ENCODE measurements at regions not wholly inside any gene's neighbourhood (a gene's known extent, or its start where the extent isn't known, plus 50 kb on each side); places are given as distances from the start of the nearest gene placed in this dataset.

DNA sequence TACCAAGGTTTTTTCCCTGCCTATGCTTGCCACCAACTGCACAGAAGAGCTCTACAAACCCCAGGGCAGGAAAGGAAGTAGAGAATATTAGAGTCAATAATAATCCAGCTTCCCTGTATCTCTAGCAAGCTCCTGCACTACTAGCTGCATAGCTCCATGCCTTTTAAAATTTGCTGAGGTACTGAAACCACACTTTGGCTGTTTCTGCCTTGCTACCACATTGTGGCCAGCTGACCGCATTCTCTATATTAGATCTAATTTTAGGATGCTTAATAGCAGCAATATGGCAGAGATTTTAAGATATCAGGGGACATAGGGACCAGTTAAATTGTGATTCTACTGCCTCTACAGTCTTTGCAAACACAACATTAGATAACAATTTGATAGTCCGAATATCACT, 534.6 kb downstream of the MBD2 start:
- DNase-seq (ENCODE audit: extremely low read depth, low read depth), result no peak
- no peak overlapping the region for H3K4me3 ChIP-seq (replicated peaks; ENCODE audit: low read depth, low read length)
- TF ChIP-seq, protein P1, sequence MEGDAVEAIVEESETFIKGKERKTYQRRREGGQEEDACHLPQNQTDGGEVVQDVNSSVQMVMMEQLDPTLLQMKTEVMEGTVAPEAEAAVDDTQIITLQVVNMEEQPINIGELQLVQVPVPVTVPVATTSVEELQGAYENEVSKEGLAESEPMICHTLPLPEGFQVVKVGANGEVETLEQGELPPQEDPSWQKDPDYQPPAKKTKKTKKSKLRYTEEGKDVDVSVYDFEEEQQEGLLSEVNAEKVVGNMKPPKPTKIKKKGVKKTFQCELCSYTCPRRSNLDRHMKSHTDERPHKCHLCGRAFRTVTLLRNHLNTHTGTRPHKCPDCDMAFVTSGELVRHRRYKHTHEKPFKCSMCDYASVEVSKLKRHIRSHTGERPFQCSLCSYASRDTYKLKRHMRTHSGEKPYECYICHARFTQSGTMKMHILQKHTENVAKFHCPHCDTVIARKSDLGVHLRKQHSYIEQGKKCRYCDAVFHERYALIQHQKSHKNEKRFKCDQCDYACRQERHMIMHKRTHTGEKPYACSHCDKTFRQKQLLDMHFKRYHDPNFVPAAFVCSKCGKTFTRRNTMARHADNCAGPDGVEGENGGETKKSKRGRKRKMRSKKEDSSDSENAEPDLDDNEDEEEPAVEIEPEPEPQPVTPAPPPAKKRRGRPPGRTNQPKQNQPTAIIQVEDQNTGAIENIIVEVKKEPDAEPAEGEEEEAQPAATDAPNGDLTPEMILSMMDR (IDR thresholded peaks at IDR 0.05; ENCODE audit: low read depth, low read length, missing control alignments), result no peak

DNA sequence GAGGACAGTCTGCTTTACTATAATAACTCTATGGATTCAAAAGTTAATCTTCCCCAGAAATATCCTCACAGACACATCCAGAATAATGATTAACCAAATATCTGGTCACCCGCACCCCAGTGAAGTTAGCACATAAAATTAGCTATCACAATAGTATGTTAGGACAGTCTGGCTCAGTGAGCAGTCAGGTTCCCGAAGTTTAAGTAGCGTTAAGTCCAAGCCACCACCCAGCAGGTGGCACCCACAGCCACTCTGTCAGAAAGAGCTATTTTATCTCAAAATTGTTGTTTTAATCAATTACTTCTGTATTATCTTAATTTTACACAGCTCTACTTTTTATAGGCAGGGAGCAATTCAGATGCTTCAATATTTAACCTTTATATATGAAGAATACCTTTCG, 537.5 kb downstream of the MBD2 start:
- TF ChIP-seq, protein P1 (IDR thresholded peaks at IDR 0.05; ENCODE audit: low read depth, low read length, missing control alignments), result no peak
- no peak for DNase-seq (ENCODE audit: extremely low read depth, low read depth)
- no peak overlapping the region for H3K4me3 ChIP-seq (replicated peaks; ENCODE audit: low read depth, low read length)

DNA sequence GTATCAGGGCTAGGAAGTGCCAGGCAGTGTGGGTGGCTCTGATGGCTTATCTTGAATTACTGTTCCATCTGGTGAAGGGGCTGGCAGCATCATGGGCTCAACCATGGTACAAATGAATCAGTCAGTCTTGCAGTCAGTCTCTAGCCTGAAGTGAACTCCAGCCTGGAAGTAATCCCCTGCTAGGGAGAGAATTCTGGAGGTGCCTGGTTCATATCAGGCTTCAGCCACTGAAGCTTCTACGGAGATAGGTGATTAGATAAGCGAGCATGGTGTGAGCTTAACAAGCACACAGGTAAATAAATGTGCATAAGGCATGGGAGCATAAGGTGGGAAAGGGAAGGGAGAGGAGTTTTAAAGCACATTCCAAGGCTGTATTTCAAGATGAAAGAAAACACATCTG, 541.7 kb downstream of the MBD2 start:
- no peak for DNase-seq (ENCODE audit: extremely low read depth, low read depth)
- TF ChIP-seq, protein P1 (IDR thresholded peaks at IDR 0.05; ENCODE audit: low read depth, low read length, missing control alignments), result no peak
- no peak overlapping the region for H3K4me3 ChIP-seq (replicated peaks; ENCODE audit: low read depth, low read length)

DNA sequence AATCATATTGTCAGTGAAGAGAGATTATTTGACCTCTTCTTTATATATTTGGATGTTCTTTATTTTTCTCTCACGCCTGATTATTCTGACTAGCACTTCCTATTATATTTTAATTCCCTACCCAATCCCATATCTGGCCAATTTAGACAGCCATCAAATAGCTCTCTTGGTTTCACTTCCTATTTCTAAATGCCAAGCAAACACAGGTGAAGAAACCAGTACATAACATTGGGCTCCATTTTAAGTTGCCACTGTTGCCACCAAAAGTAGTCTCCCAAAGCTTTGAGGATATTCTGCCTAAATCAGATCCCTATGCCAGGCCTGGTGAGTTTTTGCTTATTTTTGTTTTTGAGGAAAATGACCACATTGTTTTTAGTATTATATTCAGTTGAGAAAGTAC, 547.0 kb downstream of the MBD2 start:
- TF ChIP-seq, protein P1 (IDR thresholded peaks at IDR 0.05; ENCODE audit: low read depth, low read length, missing control alignments), result no peak

DNA sequence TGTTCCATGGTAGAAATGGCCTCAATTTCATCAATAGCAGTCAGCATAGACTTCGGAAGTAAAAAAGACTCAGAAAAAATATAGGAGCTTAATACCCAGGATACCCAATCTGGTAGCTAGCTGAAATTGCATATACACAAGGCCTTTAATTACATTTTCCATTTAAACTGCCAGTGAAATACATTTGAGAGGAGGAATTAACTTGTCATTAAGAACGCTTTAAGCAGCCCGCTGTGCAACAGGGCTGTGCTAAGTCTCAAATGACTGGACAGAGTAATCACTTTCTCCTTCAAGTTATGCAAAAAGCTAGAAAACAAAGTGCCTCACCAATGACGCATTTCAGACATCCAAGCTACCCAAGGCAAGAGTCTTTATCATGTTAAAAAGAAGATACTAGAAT, 558.8 kb downstream of the MBD2 start:
- TF ChIP-seq, protein P1 (IDR thresholded peaks at IDR 0.05; ENCODE audit: low read depth, low read length, missing control alignments), result no peak
- DNase-seq (ENCODE audit: extremely low read depth, low read depth), result no peak
- H3K4me3 ChIP-seq (replicated peaks; ENCODE audit: low read depth, low read length), result no peak overlapping the region

More for the DNA sequence above, 547.0 kb downstream of the MBD2 start:
- no peak for DNase-seq (ENCODE audit: extremely low read depth, low read depth)
- H3K4me3 ChIP-seq (replicated peaks; ENCODE audit: low read depth, low read length), result no peak overlapping the region

DNA sequence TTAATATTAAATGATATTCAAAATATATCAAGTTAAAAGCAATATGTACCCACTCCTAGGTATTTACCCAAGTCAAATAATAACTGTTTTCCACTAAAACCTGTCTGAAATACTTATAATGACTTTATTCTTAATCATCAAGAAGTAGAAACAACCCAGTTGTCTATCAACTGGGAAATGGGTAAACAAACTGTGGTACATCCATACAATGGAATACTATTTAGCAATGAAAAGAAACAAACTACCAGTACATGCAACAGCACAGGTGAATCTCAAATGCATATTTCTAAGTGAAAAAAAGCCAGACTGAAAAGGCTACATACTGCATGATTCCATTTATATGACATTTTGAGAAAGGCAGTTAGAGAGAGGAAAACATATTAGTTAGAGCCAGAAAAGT, 559.9 kb downstream of the MBD2 start:
- no peak for DNase-seq (ENCODE audit: extremely low read depth, low read depth)
- TF ChIP-seq, protein P1 (IDR thresholded peaks at IDR 0.05; ENCODE audit: low read depth, low read length, missing control alignments), result no peak

DNA sequence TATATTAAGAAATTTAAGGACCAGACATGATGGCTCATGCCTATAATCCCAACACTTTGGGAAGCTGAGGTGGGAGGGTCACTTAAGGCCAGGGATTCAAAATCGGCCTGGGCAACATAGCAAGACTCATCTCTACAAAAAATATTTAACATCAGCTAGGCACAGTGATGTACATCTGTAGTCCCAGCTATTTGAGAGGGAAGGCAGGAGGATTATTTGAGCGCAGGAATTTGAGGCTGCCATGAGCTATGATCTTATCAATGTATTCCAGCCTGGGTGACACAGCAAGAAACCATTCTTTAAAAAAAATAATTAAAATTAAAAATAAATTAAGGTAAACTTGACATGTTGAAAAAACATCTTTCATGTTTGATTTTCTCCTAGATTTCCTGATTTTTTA, 564.2 kb downstream of the MBD2 start:
- DNase-seq (ENCODE audit: extremely low read depth, low read depth), result no peak
- no peak overlapping the region for H3K4me3 ChIP-seq (replicated peaks; ENCODE audit: low read depth, low read length)
- TF ChIP-seq, protein P1 (IDR thresholded peaks at IDR 0.05; ENCODE audit: low read depth, low read length, missing control alignments), result no peak

More for the DNA sequence above, 559.9 kb downstream of the MBD2 start:
- H3K4me3 ChIP-seq (replicated peaks; ENCODE audit: low read depth, low read length), result no peak overlapping the region

All from HFF-Myc (cell line).